CD1c-positive myeloid dendritic cell (primary cell): ENCODE measurements at regions not wholly inside any gene's neighbourhood (a gene's known extent, or its start where the extent isn't known, plus 50 kb on each side); places are given as distances from the start of the nearest gene placed in this dataset.
"Not testable (repeated sequence)": the region's sequence is repeated elsewhere in the genome, so short reads cannot be mapped to it uniquely, and the experiment has no call there.

Source experiments
- DNase-seq: peaks from one replicate; pipeline ENCODE4 v3.0.0-alpha.2; 2016; ENCODE audit errors: extremely low spot score

- DNase-seq, result no peak
Measured at GRCh38 chr7:112937651-112938415, 147.6 kb upstream of the TMEM168 start.

- DNase-seq, result no peak
Measured at GRCh38 chr7:112933598-112933997, 143.4 kb upstream of the TMEM168 start.

- DNase-seq, result peak; percentile 48
Measured at GRCh38 chr7:112930787-112931186, 140.6 kb upstream of the TMEM168 start.

- no peak for DNase-seq
Measured at GRCh38 chr7:112929421-112929820, 139.2 kb upstream of the TMEM168 start.

DNA sequence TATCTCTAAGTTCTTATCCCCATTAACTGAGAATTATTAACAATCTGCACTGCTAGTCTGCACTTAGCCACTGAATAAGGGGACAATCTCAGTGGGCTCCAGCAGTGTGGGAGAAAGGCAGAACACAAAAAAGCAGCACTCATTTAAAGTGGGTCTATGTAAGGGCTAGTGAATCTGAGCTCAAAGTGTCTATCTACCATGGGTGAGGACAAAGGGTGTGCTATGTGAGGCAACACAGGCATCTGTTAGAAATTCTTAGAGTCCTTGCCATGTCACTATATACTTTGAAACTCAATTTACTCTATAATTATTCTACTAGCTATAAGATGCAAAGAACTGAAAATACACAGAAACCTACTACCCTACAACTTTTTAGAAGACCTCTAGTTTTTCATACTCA is 135.8 kb upstream of the TMEM168 start:
- no peak for DNase-seq

GRCh38 chr7:112922546-112922945 is 132.4 kb upstream of the TMEM168 start:
- DNase-seq, result not testable (repeated sequence)

DNA sequence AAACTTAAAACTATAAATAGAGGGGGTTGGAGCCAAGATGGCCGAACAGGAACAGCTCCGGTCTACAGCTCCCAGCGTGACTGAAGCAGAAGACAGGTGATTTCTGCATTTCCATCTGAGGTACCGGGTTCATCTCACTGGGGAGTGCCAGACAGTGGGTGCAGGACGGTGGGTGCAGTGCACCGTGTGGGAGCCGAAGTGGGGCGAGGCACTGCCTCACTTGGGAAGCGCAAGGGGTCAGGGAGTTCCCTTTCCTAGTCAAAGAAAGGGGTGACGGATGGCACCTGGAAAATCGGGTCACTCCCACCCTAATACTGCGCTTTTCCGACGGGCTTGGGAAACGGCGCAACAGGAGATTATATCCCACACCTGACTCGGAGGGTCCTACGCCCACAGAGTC is 126.2 kb upstream of the TMEM168 start:
- not testable (repeated sequence) for DNase-seq

GRCh38 chr7:112908086-112908485 is 117.9 kb upstream of the TMEM168 start:
- DNase-seq, result no peak

GRCh38 chr7:112907658-112908057 is 117.5 kb upstream of the TMEM168 start:
- no peak for DNase-seq

- no peak for DNase-seq
Measured at GRCh38 chr7:112905950-112906349, 115.8 kb upstream of the TMEM168 start.

- no peak for DNase-seq
Measured at GRCh38 chr7:112905413-112905812, 115.2 kb upstream of the TMEM168 start.

GRCh38 chr7:112898432-112899290 is 108.5 kb upstream of the TMEM168 start:
- peak; percentile 72 for DNase-seq

GRCh38 chr7:112897839-112898431 is 107.7 kb upstream of the TMEM168 start:
- DNase-seq, result no peak

- no peak for DNase-seq
Measured at GRCh38 chr7:112896026-112896601, 105.9 kb upstream of the TMEM168 start.

DNA sequence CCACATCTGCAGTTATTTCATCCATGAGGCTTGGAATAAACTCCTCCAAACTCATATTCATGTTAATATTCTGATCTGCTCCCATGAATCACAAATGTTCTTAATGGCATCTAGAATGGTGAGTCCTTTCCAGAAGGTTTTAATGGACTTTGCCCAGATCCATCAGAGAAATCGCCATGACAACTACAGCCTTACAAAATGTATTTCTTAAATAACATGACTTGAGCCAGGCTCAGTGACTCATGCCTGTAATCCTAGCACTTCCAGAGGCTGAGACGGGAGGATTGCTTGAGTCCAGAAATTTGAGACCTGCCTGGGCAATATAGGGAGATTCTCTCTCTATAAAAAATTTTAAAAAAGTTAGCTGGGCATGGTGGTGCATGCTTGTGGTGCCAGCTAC is 102.1 kb upstream of the TMEM168 start:
- DNase-seq, result no peak

DNA sequence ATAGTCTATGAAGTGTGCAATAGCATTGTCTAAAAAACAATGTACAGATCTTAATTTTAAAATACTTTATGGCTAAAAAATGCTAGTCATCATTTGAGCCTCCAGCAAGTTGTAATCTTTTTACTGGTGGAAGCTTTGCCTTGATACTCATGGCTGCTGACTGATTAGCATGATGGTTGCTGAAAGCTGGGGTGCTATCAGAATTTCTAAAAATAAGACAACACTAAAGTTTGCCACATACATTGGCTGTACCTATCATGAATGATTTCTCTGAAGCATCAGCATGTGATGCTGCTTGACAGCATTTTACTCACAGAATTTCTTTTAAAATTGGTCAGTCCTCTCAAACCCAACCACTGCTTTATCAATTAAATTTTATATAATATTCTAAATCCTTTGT is 101.5 kb upstream of the TMEM168 start:
- no peak for DNase-seq

GRCh38 chr7:112889834-112890438 is 99.7 kb upstream of the TMEM168 start:
- no peak for DNase-seq

GRCh38 chr7:112889268-112889667 is 99.1 kb upstream of the TMEM168 start:
- DNase-seq, result no peak

GRCh38 chr7:112888781-112889180 is 98.6 kb upstream of the TMEM168 start:
- DNase-seq, result no peak

GRCh38 chr7:112887976-112888375 is 97.8 kb upstream of the TMEM168 start:
- no peak for DNase-seq

- peak; percentile 31 for DNase-seq
Measured at GRCh38 chr7:112887337-112887736, 97.1 kb upstream of the TMEM168 start.

DNA sequence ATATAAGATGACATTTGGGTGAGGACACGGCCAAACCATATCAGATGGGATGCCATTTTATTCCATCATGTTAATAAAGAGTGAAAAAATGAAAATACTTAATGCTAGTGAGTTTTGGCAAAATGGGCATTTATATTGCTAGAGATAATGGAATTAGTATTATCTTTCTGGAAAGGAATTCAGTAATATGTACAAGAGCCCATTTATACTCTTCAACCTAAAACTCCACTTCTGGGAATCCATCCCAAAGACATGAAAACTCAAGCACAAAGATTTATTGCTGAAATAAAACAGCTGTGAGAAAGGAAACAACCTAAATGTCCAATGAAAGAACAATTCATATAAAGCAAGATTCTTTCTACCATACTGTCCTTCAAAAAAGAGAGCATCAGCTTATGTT is 96.0 kb upstream of the TMEM168 start:
- DNase-seq, result no peak
